ENCODE measurements at regions not wholly inside any gene's neighbourhood (a gene's known extent, or its start where the extent isn't known, plus 50 kb on each side); places are given as distances from the start of the nearest gene placed in this dataset.

- DNase-seq (ENCODE audit: low read depth): no peak
- no peak overlapping the region for H3K4me3 ChIP-seq (ENCODE audit: low read length)
- TF ChIP-seq, protein P1, sequence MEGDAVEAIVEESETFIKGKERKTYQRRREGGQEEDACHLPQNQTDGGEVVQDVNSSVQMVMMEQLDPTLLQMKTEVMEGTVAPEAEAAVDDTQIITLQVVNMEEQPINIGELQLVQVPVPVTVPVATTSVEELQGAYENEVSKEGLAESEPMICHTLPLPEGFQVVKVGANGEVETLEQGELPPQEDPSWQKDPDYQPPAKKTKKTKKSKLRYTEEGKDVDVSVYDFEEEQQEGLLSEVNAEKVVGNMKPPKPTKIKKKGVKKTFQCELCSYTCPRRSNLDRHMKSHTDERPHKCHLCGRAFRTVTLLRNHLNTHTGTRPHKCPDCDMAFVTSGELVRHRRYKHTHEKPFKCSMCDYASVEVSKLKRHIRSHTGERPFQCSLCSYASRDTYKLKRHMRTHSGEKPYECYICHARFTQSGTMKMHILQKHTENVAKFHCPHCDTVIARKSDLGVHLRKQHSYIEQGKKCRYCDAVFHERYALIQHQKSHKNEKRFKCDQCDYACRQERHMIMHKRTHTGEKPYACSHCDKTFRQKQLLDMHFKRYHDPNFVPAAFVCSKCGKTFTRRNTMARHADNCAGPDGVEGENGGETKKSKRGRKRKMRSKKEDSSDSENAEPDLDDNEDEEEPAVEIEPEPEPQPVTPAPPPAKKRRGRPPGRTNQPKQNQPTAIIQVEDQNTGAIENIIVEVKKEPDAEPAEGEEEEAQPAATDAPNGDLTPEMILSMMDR (conservative IDR thresholded peaks at IDR 0.05; ENCODE audit: low read depth, low read length): no peak
These were observed 212.7 kb upstream of the MKI67 start for GRCh38 chr10:128338951-128339350.

DNA sequence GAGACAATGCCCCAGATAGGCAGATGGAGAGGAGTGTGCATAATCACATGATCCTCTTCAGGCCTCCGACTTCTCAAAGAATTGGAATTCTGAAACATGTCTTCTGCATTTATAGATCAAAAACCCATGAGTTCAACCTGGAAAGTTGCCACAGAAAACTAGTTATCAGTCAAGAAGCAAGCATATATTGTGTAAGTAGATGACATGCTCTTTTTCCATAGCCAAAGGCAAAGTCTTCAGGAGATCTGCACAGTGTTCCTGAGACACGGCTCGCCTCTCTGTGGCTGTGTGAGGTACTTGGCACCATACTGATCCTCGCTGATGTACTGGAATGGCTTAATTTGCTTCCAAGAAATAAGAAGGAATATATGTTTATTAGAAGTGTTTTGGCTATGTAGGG is 213.5 kb upstream of the MKI67 start:
- no peak overlapping the region for H3K4me3 ChIP-seq (ENCODE audit: low read length)
- no peak for DNase-seq (ENCODE audit: low read depth)
- TF ChIP-seq, protein P1 (conservative IDR thresholded peaks at IDR 0.05; ENCODE audit: low read depth, low read length): no peak

DNA sequence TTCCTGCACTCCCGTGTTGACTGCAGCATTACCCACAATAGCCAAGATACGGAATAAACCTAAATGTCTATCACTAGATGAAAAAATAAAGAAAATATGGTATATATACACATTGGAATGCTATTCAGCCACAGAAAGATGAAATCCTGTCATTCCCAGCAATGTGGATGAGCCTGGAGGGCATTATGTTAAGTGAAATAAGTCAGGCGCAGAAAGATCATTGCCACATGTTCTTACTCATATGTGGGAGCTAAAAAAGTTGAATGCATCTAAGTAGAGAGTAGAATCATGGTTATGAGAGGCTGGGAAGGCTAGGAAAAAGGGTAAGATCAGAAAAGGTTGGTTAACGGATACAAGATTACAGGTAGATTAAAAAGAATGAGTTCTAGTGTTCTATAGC is 219.1 kb upstream of the MKI67 start:
- DNase-seq (ENCODE audit: low read depth): no peak
- TF ChIP-seq, protein P1 (conservative IDR thresholded peaks at IDR 0.05; ENCODE audit: low read depth, low read length): no peak
- no peak overlapping the region for H3K4me3 ChIP-seq (ENCODE audit: low read length)

DNA sequence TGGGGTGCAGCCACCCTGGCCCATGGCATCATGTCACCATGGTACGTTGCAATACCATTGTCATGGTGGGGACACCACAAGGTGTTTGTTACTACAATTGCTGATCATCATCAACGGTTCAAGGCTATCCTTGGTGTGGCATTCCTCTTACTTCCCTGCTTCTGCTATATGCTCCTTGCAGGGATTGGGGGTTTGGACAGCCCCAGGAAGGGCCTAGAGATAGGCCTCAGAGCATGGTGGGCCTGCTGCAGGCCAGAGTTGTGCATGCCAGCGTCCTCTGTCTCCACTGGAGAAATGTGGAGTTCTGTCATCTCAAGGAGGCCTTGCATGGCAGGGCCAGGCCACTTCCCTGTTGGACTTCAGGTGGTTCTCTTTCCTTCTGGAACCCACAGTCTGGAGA is 234.6 kb upstream of the MKI67 start:
- TF ChIP-seq, protein P1 (conservative IDR thresholded peaks at IDR 0.05; ENCODE audit: low read depth, low read length): no peak
- H3K4me3 ChIP-seq (ENCODE audit: low read length): no peak overlapping the region
- DNase-seq (ENCODE audit: low read depth): no peak

DNA sequence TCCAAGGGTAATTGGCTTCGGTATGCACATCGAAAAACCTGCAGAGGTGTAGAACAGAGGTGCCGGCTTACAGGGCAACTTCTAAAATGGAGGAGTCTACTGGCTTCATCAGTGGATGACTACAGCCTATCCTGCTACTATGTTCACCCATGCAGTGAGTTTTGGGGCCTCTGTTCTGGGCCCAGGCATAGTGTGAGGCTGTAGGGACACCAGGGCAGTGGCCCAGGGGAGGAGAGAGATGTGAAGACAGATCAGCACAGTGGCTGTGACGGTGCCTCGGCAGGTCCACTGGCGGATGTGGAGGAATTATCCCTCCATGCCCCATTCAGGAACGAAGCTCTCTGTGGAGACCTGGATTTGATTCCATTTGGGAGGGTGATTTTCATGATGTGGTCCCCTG is 235.3 kb upstream of the MKI67 start:
- no peak for DNase-seq (ENCODE audit: low read depth)
- TF ChIP-seq, protein P1 (conservative IDR thresholded peaks at IDR 0.05; ENCODE audit: low read depth, low read length): no peak
- no peak overlapping the region for H3K4me3 ChIP-seq (ENCODE audit: low read length)

GRCh38 chr10:128362514-128362913 is 236.3 kb upstream of the MKI67 start:
- TF ChIP-seq, protein P1 (conservative IDR thresholded peaks at IDR 0.05; ENCODE audit: low read depth, low read length): no peak
- DNase-seq (ENCODE audit: low read depth): no peak
- no peak overlapping the region for H3K4me3 ChIP-seq (ENCODE audit: low read length)

DNA sequence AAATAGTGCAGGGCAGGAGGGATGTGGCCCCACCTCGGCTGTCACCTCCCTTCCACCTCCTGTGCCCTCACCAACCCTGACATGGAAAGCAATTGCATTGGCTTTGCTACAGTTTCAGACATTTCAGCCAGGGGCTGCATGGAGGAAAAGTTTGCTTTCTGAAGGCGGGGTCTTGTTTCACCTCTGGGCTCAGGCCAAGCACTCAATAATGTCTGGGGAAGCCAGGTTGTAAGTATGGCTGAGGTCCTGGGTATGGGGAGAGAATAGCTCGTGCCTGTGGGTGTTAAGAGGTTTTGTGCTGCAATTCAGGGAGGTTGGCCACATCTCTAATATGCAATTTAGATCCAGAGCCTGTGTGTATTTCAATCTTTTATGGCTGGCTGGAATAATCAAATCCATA is 238.4 kb upstream of the MKI67 start:
- TF ChIP-seq, protein P1 (conservative IDR thresholded peaks at IDR 0.05; ENCODE audit: low read depth, low read length): no peak
- no peak for DNase-seq (ENCODE audit: low read depth)
- no peak overlapping the region for H3K4me3 ChIP-seq (ENCODE audit: low read length)
